NT2/D1 (cell line): ENCODE measurements at regions not wholly inside any gene's neighbourhood (a gene's known extent, or its start where the extent isn't known, plus 50 kb on each side); places are given as distances from the start of the nearest gene placed in this dataset.

Experiments used
- DNase-seq: peaks from one replicate; pipeline ENCODE4 v3.0.0-alpha.2; 2011; ENCODE audit warnings: low read depth, low spot score
- H3K27me3 ChIP-seq: 2 replicates; pipeline ENCODE4 v1.6.0; 2011; ENCODE audit warnings: mild to moderate bottlenecking; ENCODE audit not compliant: insufficient read length, insufficient read depth
- H3K36me3 ChIP-seq: 2 replicates; pipeline ENCODE4 v1.6.1; 2011; ENCODE audit warnings: mild to moderate bottlenecking, low read length, mixed read lengths; ENCODE audit not compliant: insufficient read depth, insufficient read length
- H3K4me1 ChIP-seq: 2 replicates; pipeline ENCODE4 v1.5.1; 2011; ENCODE audit not compliant: insufficient read depth, insufficient read length
- H3K4me3 ChIP-seq: 2 replicates; pipeline ENCODE4 v1.5.1; 2011; ENCODE audit warnings: low read depth; ENCODE audit not compliant: insufficient read length
- H3K9ac ChIP-seq: 2 replicates; pipeline ENCODE4 v1.6.0; 2011; ENCODE audit warnings: low read depth; ENCODE audit not compliant: insufficient read length
- H3K9me3 ChIP-seq: 2 replicates; pipeline ENCODE4 v1.5.1; 2011; ENCODE audit warnings: mild to moderate bottlenecking, low read length; ENCODE audit not compliant: insufficient read depth
- SUZ12 ChIP-seq: IDR thresholded peaks from 2 replicates; pipeline ENCODE4 v1.6.1; 2011; ENCODE audit not compliant: insufficient read length, insufficient read depth; ENCODE audit errors: extremely low read depth
- YY1 ChIP-seq: IDR thresholded peaks from 2 replicates; pipeline ENCODE4 v1.6.1; 2011; ENCODE audit not compliant: insufficient read length, insufficient read depth
- ZNF274 ChIP-seq: IDR thresholded peaks from 2 replicates; pipeline ENCODE4 v1.6.1; 2011; ENCODE audit warnings: mild to moderate bottlenecking, low read depth, low read length

GRCh38 chr16:59394526-59394925 lies 660.4 kb upstream of the GOT2 start:
- no peak for DNase-seq
- H3K9me3 ChIP-seq = no peaks in the 10 kb centered on the region
- no peak overlapping the region for H3K4me3 ChIP-seq
- H3K36me3 ChIP-seq = no peaks in the 10 kb centered on the region
- TF ChIP-seq ZNF274 (no peak), YY1 (no peak), SUZ12 (no peak)
- H3K27me3 ChIP-seq = no peaks in the 10 kb centered on the region
- H3K4me1 ChIP-seq = peaks cover 2% of the 10 kb centered on the region
- no peak overlapping the region for H3K9ac ChIP-seq

DNA sequence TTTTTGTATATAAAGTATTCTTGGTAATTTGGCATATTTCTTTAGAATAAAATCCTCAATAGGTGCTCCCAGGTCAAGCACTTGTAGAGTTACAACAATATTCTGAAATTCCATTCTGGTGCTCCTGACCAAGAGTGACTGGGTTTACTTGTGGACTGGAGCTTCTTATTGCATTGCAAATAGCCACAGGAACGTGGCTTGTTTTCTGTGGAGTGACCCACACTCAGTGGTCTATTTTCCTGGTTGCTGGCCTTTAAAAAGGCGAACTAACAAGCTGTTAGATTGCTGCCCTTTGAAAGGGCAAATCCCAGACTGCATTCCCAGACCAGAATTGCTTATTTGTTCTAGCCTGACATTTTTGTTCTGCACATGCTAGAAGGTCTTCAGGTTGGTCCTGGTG lies 658.8 kb upstream of the GOT2 start:
- Histone ChIP-seq H3K9me3 (no peaks in the 10 kb centered on the region), H3K36me3 (no peaks in the 10 kb centered on the region), H3K9ac (no peak overlapping the region), H3K27me3 (no peaks in the 10 kb centered on the region), H3K4me3 (no peak overlapping the region), H3K4me1 (peaks cover 4% of the 10 kb centered on the region)
- no peak for DNase-seq
- no peak for TF ChIP-seq SUZ12
- TF ChIP-seq ZNF274 = no peak
- TF ChIP-seq YY1 = no peak

DNA sequence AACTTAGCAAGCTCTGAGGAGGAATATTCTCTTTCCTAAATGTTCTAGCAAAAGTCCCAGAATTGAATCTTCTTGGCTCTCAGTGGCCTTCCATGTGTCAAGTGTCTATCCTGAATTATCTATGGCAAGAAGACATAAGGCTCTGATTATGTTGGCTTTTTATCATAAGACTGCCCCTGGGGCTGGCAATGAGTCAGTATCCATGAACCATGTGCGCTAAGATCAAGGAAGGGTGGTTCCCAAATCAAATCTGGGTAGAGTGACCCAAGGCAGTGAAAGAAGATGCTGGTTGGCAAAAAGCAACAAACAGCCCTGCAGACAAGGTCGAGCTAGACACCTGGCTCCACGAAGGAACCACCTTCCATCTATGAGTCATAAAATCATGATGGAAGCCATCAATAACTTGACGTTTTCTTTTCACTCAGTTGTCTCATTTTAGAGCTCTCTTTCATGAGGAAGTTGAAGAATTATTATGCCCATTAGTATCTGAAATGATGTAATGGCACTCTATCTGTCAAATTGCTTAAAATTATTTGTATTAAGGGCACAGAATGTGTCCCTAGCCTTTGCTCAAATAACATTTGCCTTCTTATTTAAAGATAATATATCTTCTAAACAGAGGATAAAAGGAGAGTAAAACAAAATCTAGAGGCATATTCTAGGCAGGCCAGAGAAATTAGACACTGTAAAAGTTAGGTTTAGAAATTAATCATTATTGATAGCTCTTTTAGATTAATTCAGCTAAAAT lies 657.7 kb upstream of the GOT2 start:
- Histone ChIP-seq H3K4me1 (peaks cover 4% of the 10 kb centered on the region), H3K36me3 (no peaks in the 10 kb centered on the region), H3K27me3 (no peaks in the 10 kb centered on the region), H3K9me3 (no peaks in the 10 kb centered on the region), H3K4me3 (no peak overlapping the region), H3K9ac (no peak overlapping the region)
- DNase-seq = no peak
- TF ChIP-seq YY1 (no peak), SUZ12 (no peak), ZNF274 (no peak)

DNA sequence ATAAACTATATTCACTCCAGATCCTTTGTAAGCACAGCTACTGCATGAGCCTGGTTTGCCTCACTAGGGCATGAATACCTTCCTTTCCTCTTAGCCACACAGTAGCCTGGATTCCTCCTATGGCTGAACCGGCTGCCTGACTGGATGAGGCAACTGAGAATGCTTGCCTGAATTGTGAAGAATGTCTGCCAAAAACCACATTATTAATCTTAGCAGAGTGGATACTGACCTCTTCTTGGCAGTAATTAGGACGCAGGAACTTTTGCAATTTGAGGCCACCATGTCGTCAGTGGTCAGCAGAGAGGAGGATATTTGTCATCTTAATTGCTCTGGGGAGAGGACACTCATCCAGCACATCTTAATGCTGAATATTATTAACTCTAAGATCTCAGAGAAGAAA lies 651.8 kb upstream of the GOT2 start:
- no peaks in the 10 kb centered on the region for H3K9me3 ChIP-seq

GRCh38 chr16:59385491-59385890 lies 651.4 kb upstream of the GOT2 start:
- Histone ChIP-seq H3K9ac (no peak overlapping the region), H3K9me3 (no peaks in the 10 kb centered on the region), H3K36me3 (no peaks in the 10 kb centered on the region), H3K27me3 (no peaks in the 10 kb centered on the region), H3K4me3 (no peak overlapping the region), H3K4me1 (peaks cover 2% of the 10 kb centered on the region)
- no peak for DNase-seq
- TF ChIP-seq YY1 = no peak

More for the DNA sequence above, 651.8 kb upstream of the GOT2 start:
- Histone ChIP-seq H3K27me3 (no peaks in the 10 kb centered on the region), H3K9ac (no peak overlapping the region), H3K4me3 (no peak overlapping the region), H3K4me1 (peaks cover 2% of the 10 kb centered on the region), H3K36me3 (no peaks in the 10 kb centered on the region)
- DNase-seq = no peak
- TF ChIP-seq ZNF274 (no peak), YY1 (no peak), SUZ12 (no peak)

DNA sequence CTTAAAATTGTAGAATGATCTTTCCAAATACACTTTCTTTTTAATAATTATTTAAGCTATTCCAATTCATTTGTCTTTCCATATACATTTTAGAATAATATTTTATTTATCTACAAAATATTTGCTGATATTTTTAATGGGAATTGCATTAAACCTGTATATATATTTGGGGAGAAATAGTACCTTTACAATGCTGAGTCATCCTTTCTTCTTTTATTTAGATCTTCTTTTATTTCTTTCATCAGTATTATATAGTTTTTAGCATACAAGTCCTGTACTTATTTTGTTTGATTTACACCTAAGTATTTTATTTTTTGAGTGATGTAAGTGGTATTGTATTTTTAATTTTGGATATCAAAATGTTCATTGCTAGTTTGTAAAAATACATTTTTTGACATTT lies 639.5 kb upstream of the GOT2 start:
- no peaks in the 10 kb centered on the region for H3K36me3 ChIP-seq
- DNase-seq = no peak
- H3K9me3 ChIP-seq = no peaks in the 10 kb centered on the region
- no peaks in the 10 kb centered on the region for H3K4me1 ChIP-seq
- no peak overlapping the region for H3K4me3 ChIP-seq
- no peaks in the 10 kb centered on the region for H3K27me3 ChIP-seq
- no peak overlapping the region for H3K9ac ChIP-seq
- TF ChIP-seq ZNF274 (no peak), SUZ12 (no peak), YY1 (no peak)

- H3K9me3 ChIP-seq = peaks cover 5% of the 10 kb centered on the region; the same call in 1 of the 2 replicates
- no peaks in the 10 kb centered on the region for H3K27me3 ChIP-seq
- no peak for DNase-seq
- no peaks in the 10 kb centered on the region for H3K4me1 ChIP-seq
- TF ChIP-seq SUZ12 (no peak), YY1 (no peak), ZNF274 (no peak)
- no peak overlapping the region for H3K4me3 ChIP-seq
- no peaks in the 10 kb centered on the region for H3K36me3 ChIP-seq
- no peak overlapping the region for H3K9ac ChIP-seq
Observed at GRCh38 chr16:59370717-59371116, 636.6 kb upstream of the GOT2 start.
